Effector memory CD8-positive, alpha-beta T cell (primary cell): ENCODE measurements at regions not wholly inside any gene's neighbourhood (a gene's known extent, or its start where the extent isn't known, plus 50 kb on each side); places are given as distances from the start of the nearest gene placed in this dataset.

ENCODE experiments used
- ATAC-seq: fragments of 150-1000 bp; cut with Tn5 transposase; replicated peaks from 2 replicates; pipeline ENCODE4 v1.10.0; 2021; ENCODE audit warnings: mild to moderate bottlenecking, moderate library complexity
- DNase-seq, 3 experiments: peaks; one replicate each; pipeline ENCODE4 v3.0.0; 2021
- H3K27ac Mint-ChIP-seq, 2 donors: one replicate each; pipeline ENCODE4 v1.8.0; 2022; ENCODE audit warnings: mild to moderate bottlenecking in 2 of 2, mixed read lengths in 2 of 2, moderate library complexity in 2 of 2
- H3K27me3 Mint-ChIP-seq, 2 donors: one replicate each; pipeline ENCODE4 v1.8.0; 2022; ENCODE audit warnings: mixed read lengths in 2 of 2
- H3K36me3 Mint-ChIP-seq: one replicate; pipeline ENCODE4 v1.8.0; 2022; ENCODE audit warnings: mild to moderate bottlenecking, moderate library complexity, mixed read lengths; ENCODE audit not compliant: insufficient read depth
- H3K4me1 Mint-ChIP-seq, 2 donors: one replicate each; pipeline ENCODE4 v1.8.0; 2022; ENCODE audit warnings: low read depth in 2 of 2, mixed read lengths in 2 of 2
- H3K4me3 Mint-ChIP-seq, 2 donors: one replicate each; pipeline ENCODE4 v1.8.0; 2022; ENCODE audit warnings: mild to moderate bottlenecking in 2 of 2, mixed read lengths in 2 of 2, moderate library complexity in 2 of 2
- H3K9me3 Mint-ChIP-seq, 2 donors: one replicate each; pipeline ENCODE4 v1.8.0; 2022; ENCODE audit warnings: mixed read lengths in 2 of 2

DNA sequence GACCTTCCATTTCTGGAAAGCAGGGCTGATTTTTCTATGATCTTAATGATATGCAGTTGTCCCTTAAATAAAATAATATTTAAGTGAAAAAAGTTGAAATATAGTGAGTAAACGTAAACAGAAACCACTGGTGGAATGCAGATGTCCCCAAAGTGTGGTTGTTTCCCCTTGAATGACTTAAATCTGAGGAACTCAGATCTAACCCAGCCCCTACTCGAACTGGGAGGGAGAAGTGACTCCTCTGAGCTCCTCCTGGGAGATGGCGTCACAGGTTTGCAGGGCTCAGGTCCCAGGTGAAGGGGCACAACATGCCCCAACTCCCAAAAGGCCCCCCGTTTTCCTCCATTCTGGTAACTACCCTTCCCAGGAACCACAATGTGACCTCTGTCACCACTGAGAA, 142.8 kb downstream of the IRF8 start:
- Mint-ChIP-seq H3K4me3 (no peak overlapping the region), H3K4me1 (peaks cover 11 to 14% of the 10 kb centered on the region in 2 donors), H3K27ac (no peak overlapping the region), H3K27me3 (peaks cover 33 to 59% of the 10 kb centered on the region in 2 donors), H3K36me3 (no peaks in the 10 kb centered on the region), H3K9me3 (no peaks in the 10 kb centered on the region)
- ATAC-seq (no peak), DNase-seq (no peak)

DNA sequence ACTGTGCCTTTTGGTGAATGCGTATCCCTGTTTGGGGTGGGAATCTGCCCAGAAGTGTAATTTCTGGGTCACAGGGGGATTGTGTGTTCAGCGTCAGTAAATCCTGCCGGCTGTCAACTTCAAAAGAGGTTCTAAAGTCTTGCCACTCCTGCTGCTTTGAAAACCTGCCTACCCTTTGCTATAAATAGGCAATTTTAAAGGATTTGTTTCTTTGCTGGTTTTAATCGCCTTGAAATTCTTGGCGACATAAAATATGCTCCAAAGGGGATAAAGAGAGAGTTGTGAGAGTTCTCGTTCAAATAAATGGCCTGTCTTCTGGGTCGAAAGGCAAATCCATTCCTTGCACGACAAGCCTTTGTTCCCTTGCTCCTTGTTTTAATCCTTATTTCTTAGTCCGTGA, 143.4 kb downstream of the IRF8 start:
- no peak overlapping the region for H3K27ac Mint-ChIP-seq
- H3K27me3 Mint-ChIP-seq = peaks cover 36 to 64% of the 10 kb centered on the region in 2 donors
- H3K4me3 Mint-ChIP-seq = no peak overlapping the region
- ATAC-seq = no peak
- H3K9me3 Mint-ChIP-seq = no peaks in the 10 kb centered on the region
- H3K36me3 Mint-ChIP-seq = no peaks in the 10 kb centered on the region
- H3K4me1 Mint-ChIP-seq = peaks cover 11 to 14% of the 10 kb centered on the region in 2 donors
- DNase-seq = no peak

DNA sequence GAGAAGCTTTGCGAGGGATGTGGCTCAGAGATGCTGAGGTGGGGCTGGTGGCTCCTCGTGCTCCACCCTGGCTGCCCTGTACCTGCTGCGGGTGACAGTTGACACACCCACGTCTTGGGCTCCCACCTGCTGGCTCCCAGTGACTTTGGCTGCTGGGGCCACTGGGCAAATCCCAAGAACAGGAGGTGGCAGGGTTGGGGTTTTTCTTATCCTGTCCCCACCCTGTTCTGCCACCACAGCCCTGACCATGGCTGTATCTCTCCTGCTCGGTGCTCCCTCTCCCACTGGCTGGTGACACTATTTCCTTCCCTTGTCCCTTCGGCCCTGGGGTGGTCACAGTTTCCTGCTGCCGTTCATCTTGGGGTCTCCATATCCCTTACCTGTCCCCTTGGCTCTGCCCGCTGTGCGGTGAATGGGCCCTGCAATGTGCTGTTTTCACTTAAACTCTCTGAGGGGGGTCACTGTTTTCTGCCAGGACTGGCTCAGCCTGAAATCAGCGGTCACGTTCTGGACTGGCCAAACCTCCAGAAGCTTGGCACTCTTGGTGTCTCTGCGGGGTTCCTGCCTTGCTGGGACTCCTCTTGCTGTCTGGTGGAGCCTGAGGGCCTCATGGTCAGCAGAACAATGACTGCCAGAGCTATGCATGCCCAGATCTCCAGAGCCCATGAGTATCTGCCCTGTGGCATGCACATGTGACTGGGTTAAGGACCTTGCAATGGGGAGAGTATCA, 144.2 kb downstream of the IRF8 start:
- no peak overlapping the region for H3K27ac Mint-ChIP-seq
- peaks cover 39 to 64% of the 10 kb centered on the region in 2 donors for H3K27me3 Mint-ChIP-seq
- H3K36me3 Mint-ChIP-seq = no peaks in the 10 kb centered on the region

DNA sequence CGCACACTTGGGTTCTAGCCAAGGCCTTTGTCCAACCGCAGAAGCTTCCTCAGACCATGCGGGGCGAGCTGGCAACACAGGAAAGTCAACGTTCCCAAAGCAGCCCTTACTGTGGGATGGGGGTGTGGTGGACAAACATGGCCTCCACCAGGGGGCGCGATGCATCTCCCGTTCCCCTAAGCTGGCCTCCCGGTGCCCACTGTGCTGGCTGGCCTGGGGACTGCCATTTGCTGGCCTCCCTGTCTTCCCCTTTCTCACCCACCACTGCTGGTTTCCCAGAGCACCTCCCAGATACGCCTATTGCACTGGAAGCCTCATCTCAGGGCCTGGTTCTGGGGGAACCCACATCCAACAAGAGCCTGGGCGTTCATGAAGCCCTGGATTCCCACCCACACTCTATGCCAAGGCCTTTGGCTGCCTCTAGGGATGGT, 145.3 kb downstream of the IRF8 start:
- Mint-ChIP-seq H3K36me3 (no peaks in the 10 kb centered on the region), H3K9me3 (no peaks in the 10 kb centered on the region), H3K4me3 (no peak overlapping the region), H3K27ac (no peak overlapping the region), H3K4me1 (peaks cover 11 to 14% of the 10 kb centered on the region in 2 donors), H3K27me3 (peaks cover 50 to 74% of the 10 kb centered on the region in 2 donors)
- ATAC-seq = no peak
- peak in 1 of 3 experiments; percentile 12 for DNase-seq

More for the DNA sequence above, 144.2 kb downstream of the IRF8 start:
- ATAC-seq (no peak), DNase-seq (no peak)
- H3K4me1 Mint-ChIP-seq = peaks cover 11 to 14% of the 10 kb centered on the region in 2 donors
- H3K4me3 Mint-ChIP-seq = no peak overlapping the region
- no peaks in the 10 kb centered on the region for H3K9me3 Mint-ChIP-seq

DNA sequence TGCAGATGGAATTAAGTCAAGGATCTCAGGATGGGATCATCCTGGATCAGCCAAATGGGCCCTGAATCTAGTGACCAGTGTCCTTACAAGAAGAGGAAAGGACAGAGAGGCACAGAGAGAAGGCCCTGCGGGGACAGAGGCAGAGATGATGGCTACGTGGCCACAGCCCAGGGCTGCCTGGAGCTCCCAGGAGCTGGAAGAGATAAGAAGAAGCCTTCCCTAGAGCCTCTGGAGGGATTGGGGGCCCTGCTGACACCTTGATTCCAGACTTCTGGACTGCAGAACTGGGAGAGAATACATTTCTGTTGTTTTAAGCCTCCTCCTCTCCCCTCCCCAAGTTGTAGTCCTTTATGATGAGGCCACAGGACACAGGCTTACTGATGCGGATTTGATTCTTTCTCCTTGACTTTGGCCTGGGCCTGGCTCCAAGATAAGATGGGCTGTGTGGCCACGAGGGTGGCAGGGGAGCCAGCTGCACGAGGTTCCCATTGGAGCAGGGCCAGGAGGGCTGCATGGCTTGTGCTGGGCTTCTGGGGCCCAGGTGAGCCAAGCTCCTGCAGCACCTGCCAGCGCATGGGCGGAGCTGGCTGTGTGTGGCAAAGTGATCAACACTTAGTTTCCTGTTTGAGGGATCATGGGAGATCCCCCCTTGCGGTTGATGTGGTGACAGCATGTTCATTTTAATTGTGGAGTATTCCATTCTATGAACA, 146.1 kb downstream of the IRF8 start:
- H3K4me1 Mint-ChIP-seq = peaks cover 11 to 14% of the 10 kb centered on the region in 2 donors
- DNase-seq (peak in 1 of 3 experiments; percentile 19), ATAC-seq (peak; percentile 57)
- peaks cover 56 to 81% of the 10 kb centered on the region in 2 donors for H3K27me3 Mint-ChIP-seq
- no peaks in the 10 kb centered on the region for H3K36me3 Mint-ChIP-seq
- no peaks in the 10 kb centered on the region for H3K9me3 Mint-ChIP-seq
- H3K27ac Mint-ChIP-seq = no peak overlapping the region
- no peak overlapping the region for H3K4me3 Mint-ChIP-seq

DNA sequence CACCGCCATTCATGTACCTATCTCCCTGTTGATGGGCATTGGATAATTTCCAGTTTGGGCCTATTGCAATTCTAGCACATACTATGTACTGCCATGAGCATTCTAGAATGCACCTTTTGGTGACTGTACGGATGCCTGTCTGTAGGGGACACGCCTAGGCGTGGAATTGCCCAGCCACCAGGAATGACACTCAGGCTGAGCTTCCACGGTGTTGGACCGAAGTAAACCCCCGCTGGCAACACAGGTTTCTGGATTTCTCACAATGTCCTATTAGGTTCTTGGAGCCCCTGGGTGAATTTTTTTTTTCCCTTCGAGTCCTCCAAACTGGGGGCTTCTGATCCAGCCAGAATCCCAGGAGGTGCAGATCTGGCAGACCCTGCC, 146.6 kb downstream of the IRF8 start:
- ATAC-seq = no peak
- Mint-ChIP-seq H3K36me3 (no peaks in the 10 kb centered on the region), H3K4me3 (no peak overlapping the region), H3K9me3 (no peaks in the 10 kb centered on the region), H3K4me1 (peaks cover 11 to 14% of the 10 kb centered on the region in 2 donors), H3K27me3 (peaks cover 61 to 85% of the 10 kb centered on the region in 2 donors), H3K27ac (no peak overlapping the region)
- no peak for DNase-seq

DNA sequence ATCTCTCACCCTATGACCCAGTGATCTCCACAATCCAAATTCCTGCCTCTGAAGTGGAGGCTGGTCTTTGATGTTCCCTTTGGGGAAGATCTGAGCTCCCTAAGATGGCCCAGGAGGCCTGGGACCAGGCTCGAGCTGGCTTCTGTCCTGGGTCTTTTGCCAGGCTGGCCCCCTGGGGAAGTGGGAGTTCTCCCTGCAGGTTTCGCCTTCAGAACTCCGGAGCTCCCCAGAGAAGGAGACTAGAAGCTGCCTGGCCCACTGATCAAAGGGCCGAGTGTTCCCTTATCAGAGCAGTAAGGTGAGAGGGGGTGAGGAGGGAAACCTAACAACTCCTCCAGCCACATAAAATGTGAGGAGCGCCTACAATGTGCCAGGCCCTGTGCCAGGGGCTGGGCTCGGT, 147.1 kb downstream of the IRF8 start:
- DNase-seq (no peak), ATAC-seq (no peak)
- Mint-ChIP-seq H3K27ac (no peak overlapping the region), H3K36me3 (no peaks in the 10 kb centered on the region), H3K4me1 (peaks cover 11 to 14% of the 10 kb centered on the region in 2 donors), H3K4me3 (no peak overlapping the region), H3K27me3 (peaks cover 65 to 85% of the 10 kb centered on the region in 2 donors), H3K9me3 (no peaks in the 10 kb centered on the region)

DNA sequence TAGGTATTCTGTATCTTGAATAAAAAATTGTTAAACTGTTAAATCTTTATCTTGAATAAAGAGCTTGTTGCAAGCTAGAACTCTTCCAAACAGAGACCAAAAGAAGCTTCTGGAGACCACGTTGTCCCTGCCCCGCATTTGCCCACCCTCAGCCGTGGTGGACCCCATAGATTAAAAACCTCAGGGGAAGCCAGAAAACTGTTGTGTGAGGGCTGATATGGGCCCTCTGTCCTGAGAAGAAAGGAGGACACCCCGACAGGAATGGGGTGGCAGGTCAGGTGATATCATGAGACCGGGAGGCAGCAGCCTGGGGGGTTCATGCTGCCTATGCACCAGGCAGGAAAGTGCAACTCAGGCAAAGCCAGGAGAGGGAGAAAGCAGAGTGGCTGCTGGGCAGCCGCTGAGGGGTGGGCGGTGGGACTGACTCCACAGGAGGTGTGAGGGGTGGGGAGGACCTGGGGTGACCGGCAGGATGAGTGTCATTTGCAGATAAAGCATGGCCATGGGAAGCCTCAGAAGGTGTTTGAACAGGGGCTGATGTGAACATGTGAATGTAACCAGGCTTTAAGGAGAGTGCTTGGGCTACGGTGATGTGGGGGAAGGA, 147.8 kb downstream of the IRF8 start:
- DNase-seq (no peak), ATAC-seq (no peak)
- H3K27me3 Mint-ChIP-seq = peaks cover 69 to 90% of the 10 kb centered on the region in 2 donors
- no peak overlapping the region for H3K4me3 Mint-ChIP-seq
- no peak overlapping the region for H3K27ac Mint-ChIP-seq
- H3K4me1 Mint-ChIP-seq = peaks cover 11 to 14% of the 10 kb centered on the region in 2 donors
- no peaks in the 10 kb centered on the region for H3K36me3 Mint-ChIP-seq
- H3K9me3 Mint-ChIP-seq = no peaks in the 10 kb centered on the region

DNA sequence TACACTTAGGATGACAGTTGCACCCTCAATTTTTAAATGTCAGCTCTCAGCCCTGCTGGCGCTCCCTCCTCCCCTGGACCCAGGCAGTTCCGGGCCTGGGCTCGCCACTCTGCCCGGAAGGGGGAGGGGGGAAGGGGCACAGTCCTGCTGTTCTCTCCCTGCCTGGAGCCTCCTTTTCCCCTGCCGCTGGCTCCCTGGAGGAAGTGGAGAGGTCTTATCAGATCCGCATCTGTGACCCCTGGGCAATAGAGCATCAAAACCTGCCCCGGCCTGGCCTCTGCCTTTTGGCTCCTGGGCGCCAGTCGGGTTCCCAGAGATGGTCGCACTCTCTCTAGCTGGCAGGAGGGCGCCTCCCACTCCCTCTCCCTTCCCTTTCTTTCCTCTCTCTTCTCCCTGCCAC, 149.3 kb downstream of the IRF8 start:
- peaks cover 59 to 97% of the 10 kb centered on the region in 2 donors for H3K27me3 Mint-ChIP-seq
- no peak for ATAC-seq

DNA sequence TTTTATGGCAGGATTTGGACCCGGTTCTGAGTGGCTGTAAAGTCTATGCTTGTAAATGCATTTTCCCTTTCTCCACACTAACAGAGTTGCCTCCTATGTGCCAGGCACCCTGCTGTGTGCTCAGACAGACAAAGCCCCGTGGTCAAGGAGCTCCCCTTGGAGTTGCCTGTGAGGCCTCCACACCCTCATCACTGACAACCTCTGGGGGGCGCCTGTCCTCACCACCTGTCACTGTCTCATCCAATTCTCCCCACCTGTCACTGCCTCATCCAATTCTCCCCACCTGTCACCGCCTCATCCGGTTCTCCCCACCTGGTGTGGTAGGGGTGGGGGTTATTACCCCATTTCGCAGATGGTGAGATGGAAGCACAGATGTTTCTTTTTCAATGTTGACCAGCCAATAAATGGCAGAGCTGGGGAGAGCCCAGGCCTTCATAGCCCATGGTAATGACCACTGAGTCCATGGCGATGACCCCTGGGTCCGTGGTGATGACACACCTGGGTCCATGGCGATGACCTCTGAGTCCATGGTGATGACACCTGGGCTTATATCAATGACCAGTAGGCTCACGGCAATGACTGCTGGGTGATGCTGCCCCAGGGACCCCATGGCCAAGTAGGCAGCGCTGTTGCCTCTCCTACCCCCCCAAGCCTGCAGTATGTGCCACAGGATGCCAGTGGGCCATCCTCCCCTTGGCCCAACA, 150.1 kb downstream of the IRF8 start:
- H3K4me3 Mint-ChIP-seq = no peak overlapping the region
- DNase-seq (no peak), ATAC-seq (no peak)
- H3K4me1 Mint-ChIP-seq = peaks cover 11 to 14% of the 10 kb centered on the region in 2 donors
- no peaks in the 10 kb centered on the region for H3K9me3 Mint-ChIP-seq
- H3K27me3 Mint-ChIP-seq = peaks cover 53 to 97% of the 10 kb centered on the region in 2 donors
- no peaks in the 10 kb centered on the region for H3K36me3 Mint-ChIP-seq
- H3K27ac Mint-ChIP-seq = no peak overlapping the region

More for the DNA sequence above, 149.3 kb downstream of the IRF8 start:
- Mint-ChIP-seq H3K27ac (no peak overlapping the region), H3K4me3 (no peak overlapping the region), H3K4me1 (peaks cover 11 to 14% of the 10 kb centered on the region in 2 donors), H3K9me3 (no peaks in the 10 kb centered on the region), H3K36me3 (no peaks in the 10 kb centered on the region)
- no peak for DNase-seq

DNA sequence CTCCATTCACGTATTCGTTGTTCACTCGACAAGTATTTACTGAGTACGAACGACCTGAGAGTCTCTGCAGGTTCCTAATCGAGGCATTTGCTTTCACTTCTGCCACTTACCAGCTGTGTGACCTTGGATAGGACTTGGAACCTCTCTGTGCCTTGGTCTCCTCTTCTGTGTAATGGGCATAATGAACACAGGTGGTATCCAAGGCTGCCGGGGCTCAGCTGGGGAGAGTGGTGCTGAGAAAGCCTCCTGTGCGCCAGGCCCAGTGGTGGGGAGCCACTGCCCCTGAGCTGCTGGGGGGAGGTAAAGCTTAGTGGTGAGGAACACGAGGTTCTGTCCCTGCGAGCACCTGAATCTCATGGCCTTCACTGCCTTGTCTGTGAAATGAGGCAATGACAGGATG, 150.7 kb downstream of the IRF8 start:
- DNase-seq (no peak), ATAC-seq (no peak)
- no peaks in the 10 kb centered on the region for H3K36me3 Mint-ChIP-seq
- H3K27me3 Mint-ChIP-seq = peaks cover 53 to 97% of the 10 kb centered on the region in 2 donors
- H3K4me1 Mint-ChIP-seq = peaks cover 7 to 10% of the 10 kb centered on the region in 2 donors
- H3K27ac Mint-ChIP-seq = no peak overlapping the region
- H3K9me3 Mint-ChIP-seq = no peaks in the 10 kb centered on the region
- H3K4me3 Mint-ChIP-seq = no peak overlapping the region

DNA sequence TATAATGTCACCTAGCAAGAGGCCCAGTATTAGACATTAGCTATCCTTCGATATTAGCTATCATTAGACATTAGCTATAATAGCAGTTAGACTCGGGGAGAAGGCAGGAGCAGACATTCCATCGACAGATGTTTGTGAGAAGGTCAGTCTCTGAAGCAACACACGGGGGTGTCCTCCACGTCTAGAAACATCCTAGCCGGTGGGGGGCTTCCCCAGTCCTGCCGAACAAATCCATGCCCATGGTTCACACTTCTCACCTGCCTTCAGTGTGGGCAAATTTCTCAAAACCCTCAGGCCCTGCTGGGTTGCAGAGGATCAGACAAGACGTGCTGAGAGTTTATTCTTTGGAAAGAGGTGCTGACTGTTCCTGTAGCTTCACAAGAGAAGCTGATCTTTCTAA, 151.1 kb downstream of the IRF8 start:
- H3K36me3 Mint-ChIP-seq = no peaks in the 10 kb centered on the region
- peaks cover 2 to 6% of the 10 kb centered on the region in 2 donors for H3K4me1 Mint-ChIP-seq
- DNase-seq (no peak), ATAC-seq (no peak)
- no peak overlapping the region for H3K4me3 Mint-ChIP-seq
- H3K27me3 Mint-ChIP-seq = peaks cover 53 to 97% of the 10 kb centered on the region in 2 donors
- H3K27ac Mint-ChIP-seq = no peak overlapping the region
- H3K9me3 Mint-ChIP-seq = no peaks in the 10 kb centered on the region
